DND-41 (cell line): ENCODE measurements at regions not wholly inside any gene's neighbourhood (a gene's known extent, or its start where the extent isn't known, plus 50 kb on each side); places are given as distances from the start of the nearest gene placed in this dataset.

Source experiments
- EZH2 ChIP-seq: IDR thresholded peaks from 3 replicates; pipeline ENCODE4 v1.6.1; 2012; ENCODE audit warnings: borderline replicate concordance, low read depth, mild to moderate bottlenecking, moderate library complexity, low read length, inconsistent platforms; ENCODE audit not compliant: severe bottlenecking
- TF ChIP-seq, protein P1 (sequence below): IDR thresholded peaks from 2 replicates; pipeline ENCODE4 v1.5.1; 2012; ENCODE audit warnings: borderline replicate concordance, low read length, moderate library complexity, mild to moderate bottlenecking; ENCODE audit not compliant: poor library complexity, severe bottlenecking; ENCODE audit errors: extremely low read depth

DNA sequence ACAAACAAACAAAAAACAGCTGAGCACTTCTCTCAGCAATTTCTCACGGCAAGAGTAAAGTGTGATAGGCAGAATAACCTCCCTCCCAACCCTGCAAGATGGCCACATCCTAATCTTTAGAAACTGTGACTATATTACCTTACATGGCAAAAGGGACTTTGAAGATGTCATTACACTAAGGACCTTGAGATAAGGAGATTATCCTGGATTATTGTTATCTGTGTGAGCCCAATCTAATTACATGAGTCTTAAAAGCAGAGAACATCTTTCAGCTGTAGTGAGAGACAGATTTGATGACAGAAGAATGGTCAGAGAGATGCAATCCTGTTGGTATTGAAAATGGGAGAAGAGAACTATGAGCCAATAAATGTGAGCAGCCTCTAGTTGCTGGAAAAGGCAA lies 347.9 kb downstream of the CDH9 start:
- TF ChIP-seq, protein P1, sequence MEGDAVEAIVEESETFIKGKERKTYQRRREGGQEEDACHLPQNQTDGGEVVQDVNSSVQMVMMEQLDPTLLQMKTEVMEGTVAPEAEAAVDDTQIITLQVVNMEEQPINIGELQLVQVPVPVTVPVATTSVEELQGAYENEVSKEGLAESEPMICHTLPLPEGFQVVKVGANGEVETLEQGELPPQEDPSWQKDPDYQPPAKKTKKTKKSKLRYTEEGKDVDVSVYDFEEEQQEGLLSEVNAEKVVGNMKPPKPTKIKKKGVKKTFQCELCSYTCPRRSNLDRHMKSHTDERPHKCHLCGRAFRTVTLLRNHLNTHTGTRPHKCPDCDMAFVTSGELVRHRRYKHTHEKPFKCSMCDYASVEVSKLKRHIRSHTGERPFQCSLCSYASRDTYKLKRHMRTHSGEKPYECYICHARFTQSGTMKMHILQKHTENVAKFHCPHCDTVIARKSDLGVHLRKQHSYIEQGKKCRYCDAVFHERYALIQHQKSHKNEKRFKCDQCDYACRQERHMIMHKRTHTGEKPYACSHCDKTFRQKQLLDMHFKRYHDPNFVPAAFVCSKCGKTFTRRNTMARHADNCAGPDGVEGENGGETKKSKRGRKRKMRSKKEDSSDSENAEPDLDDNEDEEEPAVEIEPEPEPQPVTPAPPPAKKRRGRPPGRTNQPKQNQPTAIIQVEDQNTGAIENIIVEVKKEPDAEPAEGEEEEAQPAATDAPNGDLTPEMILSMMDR = no peak
- no peak for TF ChIP-seq EZH2
